K562 (cell line): ENCODE measurements at regions not wholly inside any gene's neighbourhood (a gene's known extent, or its start where the extent isn't known, plus 50 kb on each side); places are given as distances from the start of the nearest gene placed in this dataset.

Experiments
- ATF1 ChIP-seq, 2 experiments: fragments of 450-650 bp in 1 of 2; IDR thresholded peaks; 2 replicates each; pipeline ENCODE4 v1.6.1; 2016; ENCODE audit warnings: missing compliant biosample characterization in 1 of 2, missing genetic modification characterization in 1 of 2
- CTBP1 ChIP-seq: fragments of 450-650 bp; IDR thresholded peaks from 2 replicates; pipeline ENCODE4 v1.6.1; 2016; ENCODE audit warnings: borderline replicate concordance
- EGR1 ChIP-seq: fragments of 450-650 bp; conservative IDR thresholded peaks from 2 replicates; pipeline ENCODE4 v1.6.1; 2017; ENCODE audit warnings: mild to moderate bottlenecking
- ESRRA ChIP-seq: fragments of 450-650 bp; IDR thresholded peaks from 2 replicates; pipeline ENCODE4 v1.6.1; 2014; ENCODE audit warnings: low read depth, mild to moderate bottlenecking, moderate library complexity, borderline replicate concordance
- GABPB1 ChIP-seq: sonication (generic); formaldehyde crosslinking; IDR thresholded peaks from 2 replicates; pipeline ENCODE4 v1.8.0; 2022; ENCODE audit warnings: mild to moderate bottlenecking, missing genetic modification reagents
- HNRNPL ChIP-seq: fragments of 200-400 bp; formaldehyde crosslinking; IDR thresholded peaks from 2 replicates; pipeline ENCODE4 v1.6.1; 2017; ENCODE audit warnings: low read depth, mild to moderate bottlenecking, low read length
- L3MBTL2 ChIP-seq: fragments of 450-650 bp; IDR thresholded peaks from 2 replicates; pipeline ENCODE4 v1.6.1; 2016; ENCODE audit warnings: mild to moderate bottlenecking, moderate library complexity
- POLR2A ChIP-seq: fragments of 450-650 bp; conservative IDR thresholded peaks from 2 replicates; pipeline ENCODE4 v1.6.1; 2016
- XRCC5 ChIP-seq: fragments of 200-400 bp; formaldehyde crosslinking; IDR thresholded peaks from 2 replicates; pipeline ENCODE4 v1.6.1; 2017; ENCODE audit warnings: low read depth, mild to moderate bottlenecking, low read length
- ZKSCAN1 ChIP-seq: fragments of 150-350 bp; IDR thresholded peaks from 2 replicates; pipeline ENCODE4 v1.6.1; 2016; ENCODE audit warnings: low read depth, low read length
- ZNF384 ChIP-seq: IDR thresholded peaks from 2 replicates; pipeline ENCODE4 v1.6.1; 2012; ENCODE audit warnings: low read depth, low read length, improper control_type of control experiment
- TF ChIP-seq, protein P1 (sequence below): sonication (generic); formaldehyde crosslinking; IDR thresholded peaks from 2 replicates; pipeline ENCODE4 v1.8.0; 2022; ENCODE audit warnings: missing genetic modification reagents, mild to moderate bottlenecking, borderline replicate concordance
- TF ChIP-seq, protein P2 (sequence below): sonication (generic); formaldehyde crosslinking; IDR thresholded peaks from 2 replicates; pipeline ENCODE4 v1.8.1; 2023; ENCODE audit warnings: mild to moderate bottlenecking, missing genetic modification reagents
- TF ChIP-seq, protein P3 (sequence below): fragments of 450-650 bp; IDR thresholded peaks from 2 replicates; pipeline ENCODE4 v1.6.1; 2016; ENCODE audit warnings: antibody characterized with exemption

DNA sequence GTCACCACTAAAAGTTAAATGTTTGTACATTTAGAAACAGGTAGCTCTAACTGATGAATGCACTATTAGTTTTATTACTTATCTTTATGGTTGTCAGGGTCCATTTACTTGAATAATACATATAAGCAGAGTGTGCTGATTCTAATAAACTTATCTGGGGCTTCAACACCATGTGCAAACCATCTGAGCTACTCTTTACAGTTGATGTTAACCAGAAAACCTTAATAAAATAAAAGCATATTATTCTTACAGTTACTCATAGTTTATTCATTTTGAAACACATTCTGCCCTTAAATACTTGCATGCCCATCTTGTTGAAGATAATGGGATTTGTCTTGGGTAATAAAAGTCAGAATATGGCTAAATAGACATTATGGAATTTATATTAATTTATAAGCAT, 1042.2 kb downstream of the EPHA7 start:
- TF ChIP-seq GABPB1 (CRISPR knock-in tag) (no peak), EGR1 (no peak), L3MBTL2 (no peak), ESRRA (no peak), CTBP1 (no peak), HNRNPL (no peak), POLR2A (no peak), ATF1 (CRISPR knock-in tag; IDR thresholded peaks at IDR 0.05) (no peak), ATF1 (tag; IDR thresholded peaks at IDR 0.05) (no peak), ZKSCAN1 (no peak), ZNF384 (no peak), XRCC5 (no peak)
- TF ChIP-seq, protein P1, sequence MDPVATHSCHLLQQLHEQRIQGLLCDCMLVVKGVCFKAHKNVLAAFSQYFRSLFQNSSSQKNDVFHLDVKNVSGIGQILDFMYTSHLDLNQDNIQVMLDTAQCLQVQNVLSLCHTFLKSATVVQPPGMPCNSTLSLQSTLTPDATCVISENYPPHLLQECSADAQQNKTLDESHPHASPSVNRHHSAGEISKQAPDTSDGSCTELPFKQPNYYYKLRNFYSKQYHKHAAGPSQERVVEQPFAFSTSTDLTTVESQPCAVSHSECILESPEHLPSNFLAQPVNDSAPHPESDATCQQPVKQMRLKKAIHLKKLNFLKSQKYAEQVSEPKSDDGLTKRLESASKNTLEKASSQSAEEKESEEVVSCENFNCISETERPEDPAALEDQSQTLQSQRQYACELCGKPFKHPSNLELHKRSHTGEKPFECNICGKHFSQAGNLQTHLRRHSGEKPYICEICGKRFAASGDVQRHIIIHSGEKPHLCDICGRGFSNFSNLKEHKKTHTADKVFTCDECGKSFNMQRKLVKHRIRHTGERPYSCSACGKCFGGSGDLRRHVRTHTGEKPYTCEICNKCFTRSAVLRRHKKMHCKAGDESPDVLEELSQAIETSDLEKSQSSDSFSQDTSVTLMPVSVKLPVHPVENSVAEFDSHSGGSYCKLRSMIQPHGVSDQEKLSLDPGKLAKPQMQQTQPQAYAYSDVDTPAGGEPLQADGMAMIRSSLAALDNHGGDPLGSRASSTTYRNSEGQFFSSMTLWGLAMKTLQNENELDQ (CRISPR knock-in tag): no peak
- TF ChIP-seq, protein P2, sequence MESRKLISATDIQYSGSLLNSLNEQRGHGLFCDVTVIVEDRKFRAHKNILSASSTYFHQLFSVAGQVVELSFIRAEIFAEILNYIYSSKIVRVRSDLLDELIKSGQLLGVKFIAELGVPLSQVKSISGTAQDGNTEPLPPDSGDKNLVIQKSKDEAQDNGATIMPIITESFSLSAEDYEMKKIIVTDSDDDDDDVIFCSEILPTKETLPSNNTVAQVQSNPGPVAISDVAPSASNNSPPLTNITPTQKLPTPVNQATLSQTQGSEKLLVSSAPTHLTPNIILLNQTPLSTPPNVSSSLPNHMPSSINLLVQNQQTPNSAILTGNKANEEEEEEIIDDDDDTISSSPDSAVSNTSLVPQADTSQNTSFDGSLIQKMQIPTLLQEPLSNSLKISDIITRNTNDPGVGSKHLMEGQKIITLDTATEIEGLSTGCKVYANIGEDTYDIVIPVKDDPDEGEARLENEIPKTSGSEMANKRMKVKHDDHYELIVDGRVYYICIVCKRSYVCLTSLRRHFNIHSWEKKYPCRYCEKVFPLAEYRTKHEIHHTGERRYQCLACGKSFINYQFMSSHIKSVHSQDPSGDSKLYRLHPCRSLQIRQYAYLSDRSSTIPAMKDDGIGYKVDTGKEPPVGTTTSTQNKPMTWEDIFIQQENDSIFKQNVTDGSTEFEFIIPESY: no peak
- TF ChIP-seq, protein P3, sequence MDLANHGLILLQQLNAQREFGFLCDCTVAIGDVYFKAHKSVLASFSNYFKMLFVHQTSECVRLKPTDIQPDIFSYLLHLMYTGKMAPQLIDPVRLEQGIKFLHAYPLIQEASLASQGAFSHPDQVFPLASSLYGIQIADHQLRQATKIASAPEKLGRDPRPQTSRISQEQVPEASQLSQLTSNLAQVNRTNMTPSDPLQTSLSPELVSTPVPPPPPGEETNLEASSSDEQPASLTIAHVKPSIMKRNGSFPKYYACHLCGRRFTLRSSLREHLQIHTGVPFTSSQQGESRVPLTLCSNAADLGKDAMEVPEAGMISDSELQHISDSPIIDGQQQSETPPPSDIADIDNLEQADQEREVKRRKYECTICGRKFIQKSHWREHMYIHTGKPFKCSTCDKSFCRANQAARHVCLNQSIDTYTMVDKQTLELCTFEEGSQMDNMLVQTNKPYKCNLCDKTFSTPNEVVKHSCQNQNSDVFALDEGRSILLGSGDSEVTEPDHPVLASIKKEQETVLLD: no peak
